A673 (cell line): ENCODE measurements at regions not wholly inside any gene's neighbourhood (a gene's known extent, or its start where the extent isn't known, plus 50 kb on each side); places are given as distances from the start of the nearest gene placed in this dataset.

Experiments
- EZH2 ChIP-seq: fragments of 200-600 bp; sonication (generic); IDR thresholded peaks from 2 replicates; pipeline ENCODE4 v1.6.1; 2017; ENCODE audit warnings: borderline replicate concordance, low read depth, mild to moderate bottlenecking, mixed read lengths, antibody characterized with exemption, low read length; ENCODE audit not compliant: poor library complexity, severe bottlenecking
- TF ChIP-seq, protein P1 (sequence below): fragments of 300-800, 200-600 bp; sonication (generic); conservative IDR thresholded peaks from 2 replicates; pipeline ENCODE4 v1.5.1; 2017; ENCODE audit warnings: low read depth, mild to moderate bottlenecking, antibody characterized with exemption, low read length, moderate library complexity, mixed read lengths

DNA sequence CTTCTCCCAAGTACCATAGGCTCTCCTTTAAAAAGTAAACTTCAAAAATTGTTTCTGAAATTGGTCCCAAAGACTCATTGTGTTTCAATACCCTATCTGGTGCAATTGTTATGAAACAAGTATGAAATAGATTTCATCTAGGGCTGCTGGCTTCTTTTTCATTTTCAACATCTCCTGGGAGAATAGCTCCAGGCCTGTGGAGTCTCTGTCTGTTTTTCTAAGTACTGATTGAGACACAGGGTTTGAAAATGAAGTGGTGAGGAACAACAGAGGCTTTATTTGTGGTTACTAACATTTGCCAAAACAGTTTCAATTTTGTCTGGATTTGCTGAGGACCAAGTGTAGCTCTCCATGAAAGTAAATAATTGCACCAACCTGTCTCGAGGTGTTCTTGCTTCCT, 315.9 kb upstream of the LRATD1 start:
- no peak for TF ChIP-seq EZH2
- TF ChIP-seq, protein P1, sequence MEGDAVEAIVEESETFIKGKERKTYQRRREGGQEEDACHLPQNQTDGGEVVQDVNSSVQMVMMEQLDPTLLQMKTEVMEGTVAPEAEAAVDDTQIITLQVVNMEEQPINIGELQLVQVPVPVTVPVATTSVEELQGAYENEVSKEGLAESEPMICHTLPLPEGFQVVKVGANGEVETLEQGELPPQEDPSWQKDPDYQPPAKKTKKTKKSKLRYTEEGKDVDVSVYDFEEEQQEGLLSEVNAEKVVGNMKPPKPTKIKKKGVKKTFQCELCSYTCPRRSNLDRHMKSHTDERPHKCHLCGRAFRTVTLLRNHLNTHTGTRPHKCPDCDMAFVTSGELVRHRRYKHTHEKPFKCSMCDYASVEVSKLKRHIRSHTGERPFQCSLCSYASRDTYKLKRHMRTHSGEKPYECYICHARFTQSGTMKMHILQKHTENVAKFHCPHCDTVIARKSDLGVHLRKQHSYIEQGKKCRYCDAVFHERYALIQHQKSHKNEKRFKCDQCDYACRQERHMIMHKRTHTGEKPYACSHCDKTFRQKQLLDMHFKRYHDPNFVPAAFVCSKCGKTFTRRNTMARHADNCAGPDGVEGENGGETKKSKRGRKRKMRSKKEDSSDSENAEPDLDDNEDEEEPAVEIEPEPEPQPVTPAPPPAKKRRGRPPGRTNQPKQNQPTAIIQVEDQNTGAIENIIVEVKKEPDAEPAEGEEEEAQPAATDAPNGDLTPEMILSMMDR, result no peak
